Esophagus squamous epithelium (tissue), 4 donors: ENCODE measurements at regions not wholly inside any gene's neighbourhood (a gene's known extent, or its start where the extent isn't known, plus 50 kb on each side); places are given as distances from the start of the nearest gene placed in this dataset.

ENCODE experiments used
- POLR2A ChIP-seq, 4 donors: fragments of 450-650 bp; IDR thresholded peaks; one replicate each; pipeline ENCODE4 v1.6.1; 2017; ENCODE audit warnings: antibody characterized with exemption in 4 of 4, mild to moderate bottlenecking in 4 of 4, moderate library complexity in 3 of 4
- TF ChIP-seq, protein P1 (sequence below), 6 experiments: fragments of 450-650 bp in 4 of 6; fragments of 200-600 bp in 2 of 6; sonication (generic) in 2 of 6; IDR thresholded peaks; one replicate each; pipeline ENCODE4 v1.5.1; 2016 to 2019; ENCODE audit warnings: antibody characterized with exemption in 6 of 6, mild to moderate bottlenecking in 4 of 6, moderate library complexity in 4 of 6

DNA sequence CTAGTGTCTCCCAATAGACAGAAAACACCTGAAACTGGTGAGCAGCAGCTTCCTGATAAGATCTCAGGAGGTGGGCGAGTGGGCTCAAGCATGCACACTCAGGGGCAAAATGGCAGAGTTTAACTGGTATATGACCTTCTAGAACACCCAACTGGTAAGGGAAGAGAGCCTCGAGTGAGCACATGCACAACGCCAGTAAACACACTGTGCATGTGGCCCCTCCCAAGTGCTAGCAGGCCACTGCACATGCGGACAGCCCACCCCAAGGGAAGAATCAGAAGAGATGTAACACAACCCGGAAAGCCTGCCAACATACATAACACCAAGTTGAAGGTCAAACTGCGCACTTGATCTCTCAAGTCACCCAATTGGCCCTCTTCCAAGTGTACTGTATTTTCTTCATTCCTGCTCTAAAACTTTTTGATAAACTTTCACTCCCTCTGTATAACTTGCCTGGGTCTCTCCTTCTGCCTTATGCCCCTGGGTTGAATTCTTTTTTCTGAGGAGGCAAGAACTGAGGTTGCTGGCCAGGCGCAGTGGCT, 138.2 kb downstream of the GLUL start:
- TF ChIP-seq, protein P1, sequence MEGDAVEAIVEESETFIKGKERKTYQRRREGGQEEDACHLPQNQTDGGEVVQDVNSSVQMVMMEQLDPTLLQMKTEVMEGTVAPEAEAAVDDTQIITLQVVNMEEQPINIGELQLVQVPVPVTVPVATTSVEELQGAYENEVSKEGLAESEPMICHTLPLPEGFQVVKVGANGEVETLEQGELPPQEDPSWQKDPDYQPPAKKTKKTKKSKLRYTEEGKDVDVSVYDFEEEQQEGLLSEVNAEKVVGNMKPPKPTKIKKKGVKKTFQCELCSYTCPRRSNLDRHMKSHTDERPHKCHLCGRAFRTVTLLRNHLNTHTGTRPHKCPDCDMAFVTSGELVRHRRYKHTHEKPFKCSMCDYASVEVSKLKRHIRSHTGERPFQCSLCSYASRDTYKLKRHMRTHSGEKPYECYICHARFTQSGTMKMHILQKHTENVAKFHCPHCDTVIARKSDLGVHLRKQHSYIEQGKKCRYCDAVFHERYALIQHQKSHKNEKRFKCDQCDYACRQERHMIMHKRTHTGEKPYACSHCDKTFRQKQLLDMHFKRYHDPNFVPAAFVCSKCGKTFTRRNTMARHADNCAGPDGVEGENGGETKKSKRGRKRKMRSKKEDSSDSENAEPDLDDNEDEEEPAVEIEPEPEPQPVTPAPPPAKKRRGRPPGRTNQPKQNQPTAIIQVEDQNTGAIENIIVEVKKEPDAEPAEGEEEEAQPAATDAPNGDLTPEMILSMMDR (IDR thresholded peaks at IDR 0.05): no peak
- no peak for TF ChIP-seq POLR2A (IDR thresholded peaks at IDR 0.05)
